HepG2 (cell line): ENCODE measurements at regions not wholly inside any gene's neighbourhood (a gene's known extent, or its start where the extent isn't known, plus 50 kb on each side); places are given as distances from the start of the nearest gene placed in this dataset.

Source experiments
- ATAC-seq: fragments of 200-7000 bp; cut with Tn5 transposase; 3 replicates; pipeline ENCODE4 v1.9.1; 2020; ENCODE audit warnings: mild to moderate bottlenecking, moderate library complexity
- BruUV-seq: library from RNA; stranded (reverse); fragments of 400-500 nt; replicated peaks from 2 replicates; lab custom pipeline; 2021; lab: Mats Ljungman, UMichigan
- CTCF ChIA-PET: fragments of 300-600 bp; formaldehyde crosslinking; extraction: SDS; loops from one replicate; lab custom pipeline; 2021; ENCODE audit warnings: low total read pairs, inconsistent platforms, low intra/inter-chr PET ratio; lab: Yijun Ruan, JAX
- POLR2A ChIA-PET: fragments of 350-600 bp; sonication (Branson Sonifier 250); formaldehyde crosslinking; loops from one replicate; lab custom pipeline; 2020; ENCODE audit warnings: antibody characterized with exemption, inconsistent platforms; lab: Yijun Ruan, JAX
- DNase-seq: peaks from one replicate; pipeline ENCODE4 v3.0.0-alpha.2; 2015; ENCODE audit warnings: low spot score
- FAIRE-seq: peaks from 3 replicates; lab custom pipeline; 2011; peaks lifted over from hg19 to GRCh38; lab: Jason Lieb, UNC
- H2AFZ ChIP-seq: one replicate; pipeline ENCODE4 v1.6.1; 2011; ENCODE audit warnings: low read length, inconsistent platforms
- H3K27ac ChIP-seq: fragments of 300-600 bp; 3 replicates; pipeline ENCODE4 v1.8.0; 2011; ENCODE audit warnings: mixed run types, mild to moderate bottlenecking, mixed read lengths, low read length, inconsistent platforms; ENCODE audit not compliant: insufficient read depth; ENCODE audit errors: extremely low read length
- H3K27me3 ChIP-seq, 2 experiments: fragments of 200-600 bp in 1 of 2; 2 replicates in 1 of 2; 3 replicates in 1 of 2; pipeline versions ENCODE4 v1.6.0 to v1.8.0; 2011; ENCODE audit warnings: low read length in 2 of 2, mild to moderate bottlenecking in 2 of 2, moderate library complexity in 2 of 2, inconsistent platforms in 1 of 2; ENCODE audit not compliant: insufficient read depth in 2 of 2, control insufficient read depth in 1 of 2
- H3K36me3 ChIP-seq, 2 experiments: fragments of 200-600 bp in 1 of 2; replicated peaks in 1 of 2; 2 replicates in 1 of 2; 3 replicates in 1 of 2; pipeline versions ENCODE4 v1.5.1 to v1.8.0; 2011; ENCODE audit warnings: low read length in 2 of 2, inconsistent platforms in 1 of 2; ENCODE audit not compliant: insufficient read depth in 2 of 2, control insufficient read depth in 1 of 2
- H3K4me1 ChIP-seq: 2 replicates; pipeline ENCODE4 v1.5.1; 2012; ENCODE audit warnings: low read length, inconsistent platforms; ENCODE audit not compliant: insufficient read depth
- H3K4me2 ChIP-seq: 2 replicates; pipeline ENCODE4 v1.6.0; 2011; ENCODE audit warnings: low read depth, low read length, inconsistent platforms
- H3K4me3 ChIP-seq, 3 experiments: fragments of 200-600 bp in 1 of 3; sonication (generic), shearing (Covaris generic) in 1 of 3; replicated peaks in 1 of 3; 2 replicates each; pipeline ENCODE4 v1.5.1; 2011 to 2016; ENCODE audit warnings: low read length in 3 of 3, inconsistent platforms in 2 of 3, low read depth in 2 of 3, mild to moderate bottlenecking in 2 of 3, control low read depth in 1 of 3, mixed read lengths in 1 of 3; ENCODE audit not compliant: insufficient read depth in 1 of 3
- H3K79me2 ChIP-seq: one replicate; pipeline ENCODE4 v1.6.1; 2011; ENCODE audit warnings: low read length, inconsistent platforms; ENCODE audit not compliant: insufficient read depth
- H3K9ac ChIP-seq: 2 replicates; pipeline ENCODE4 v1.6.0; 2011; ENCODE audit warnings: mild to moderate bottlenecking, low read depth, low read length, inconsistent platforms; ENCODE audit not compliant: insufficient read depth
- H3K9me3 ChIP-seq: 2 replicates; pipeline ENCODE4 v1.5.1; 2012; ENCODE audit warnings: mild to moderate bottlenecking, low read length
- H4K20me1 ChIP-seq: 2 replicates; pipeline ENCODE4 v1.6.0; 2011; ENCODE audit warnings: inconsistent platforms, mild to moderate bottlenecking, low read length, moderate library complexity; ENCODE audit not compliant: insufficient read depth
- CHD2 ChIP-seq: IDR thresholded peaks from 2 replicates; pipeline ENCODE4 v1.6.1; 2011; ENCODE audit warnings: low read depth, low read length, improper control_type of control experiment
- DR1 ChIP-seq: sonication (generic); formaldehyde crosslinking; IDR thresholded peaks from 2 replicates; pipeline ENCODE4 v1.8.0; 2021; ENCODE audit warnings: mild to moderate bottlenecking, missing genetic modification reagents, inconsistent platforms
- ELF3 ChIP-seq: IDR thresholded peaks from 2 replicates; pipeline ENCODE4 v1.6.1; 2016; ENCODE audit warnings: missing genetic modification reagents, missing compliant biosample characterization
- GTF2F1 ChIP-seq: fragments of 150-350 bp; IDR thresholded peaks from 2 replicates; pipeline ENCODE4 v1.6.1; 2014; ENCODE audit warnings: low read length
- MBNL3 ChIP-seq: fragments of 250-450 bp; sonication (Bioruptor Pico); conservative IDR thresholded peaks from 2 replicates; pipeline ENCODE4 v1.8.0; 2022; ENCODE audit warnings: mild to moderate bottlenecking, inconsistent platforms
- MIER2 ChIP-seq: IDR thresholded peaks from 2 replicates; pipeline ENCODE4 v1.6.1; 2016; ENCODE audit warnings: missing biosample characterization, missing genetic modification reagents
- NFE2 ChIP-seq: sonication (generic); formaldehyde crosslinking; IDR thresholded peaks from 2 replicates; pipeline ENCODE4 v1.4.0; 2020; ENCODE audit warnings: missing genetic modification reagents
- NFE2L2 ChIP-seq: fragments of 150-350 bp; IDR thresholded peaks from 2 replicates; pipeline ENCODE4 v1.6.1; 2014; ENCODE audit warnings: low read length
- ZBTB20 ChIP-seq: sonication (generic); formaldehyde crosslinking; IDR thresholded peaks from 2 replicates; pipeline ENCODE4 v1.8.1; 2023; ENCODE audit warnings: missing genetic modification reagents, low read depth, mild to moderate bottlenecking, borderline replicate concordance
- ZC3H13 ChIP-seq: sonication (generic); formaldehyde crosslinking; IDR thresholded peaks from 2 replicates; pipeline ENCODE4 v1.8.1; 2023; ENCODE audit warnings: mild to moderate bottlenecking, missing genetic modification reagents, moderate library complexity
- ZNF431 ChIP-seq: sonication (generic); formaldehyde crosslinking; IDR thresholded peaks from 2 replicates; pipeline ENCODE4 v1.9.0; 2022; ENCODE audit warnings: missing genetic modification reagents, low read depth, mild to moderate bottlenecking, borderline replicate concordance
- ZNF674 ChIP-seq: sonication (generic); formaldehyde crosslinking; IDR thresholded peaks from 2 replicates; pipeline ENCODE4 v1.5.0; 2020; ENCODE audit warnings: low read depth, mild to moderate bottlenecking, missing genetic modification reagents
- ZNF766 ChIP-seq: sonication (generic); formaldehyde crosslinking; IDR thresholded peaks from 2 replicates; pipeline ENCODE4 v1.5.0; 2020; ENCODE audit warnings: missing genetic modification reagents, borderline replicate concordance
- ZNF768 ChIP-seq: sonication (generic); formaldehyde crosslinking; IDR thresholded peaks from 2 replicates; pipeline ENCODE4 v1.4.0; 2020; ENCODE audit warnings: missing genetic modification reagents
- WGBS: methylation state at CpG from one replicate; pipeline ENCODE4 v1.1.6; 2017; ENCODE audit warnings: low lambda C conversion rate; 5-methylcytosine and 5-hydroxymethylcytosine counted together
- in situ Hi-C: cut with HindIII; loops from 2 replicates; pipeline ENCODE4 v1.10.0; 2017; ENCODE audit warnings: low pct_unique_long_range_greater_than_20kb; ENCODE audit not compliant: extremely low pct_ligation_motif_present
- intact Hi-C: fragments of 100-400 bp; cut with micrococcal nuclease; formaldehyde crosslinking; loops from one replicate; pipeline ENCODE4 v1.10.0; 2022; ENCODE audit not compliant: unreplicated experiment
- TF ChIP-seq, protein P1 (sequence below): IDR thresholded peaks from 2 replicates; pipeline ENCODE4 v1.6.1; 2016; ENCODE audit warnings: missing compliant biosample characterization, missing genetic modification reagents, borderline replicate concordance
- TF ChIP-seq, protein P2 (sequence below): sonication (generic); formaldehyde crosslinking; IDR thresholded peaks from 2 replicates; pipeline ENCODE4 v1.5.0; 2020; ENCODE audit warnings: mild to moderate bottlenecking, low read depth, missing genetic modification reagents, borderline replicate concordance
- TF ChIP-seq, protein P3 (sequence below): sonication (generic); formaldehyde crosslinking; IDR thresholded peaks from 2 replicates; pipeline ENCODE4 v1.4.0; 2020; ENCODE audit warnings: low read depth, mild to moderate bottlenecking, missing genetic modification reagents
- TF ChIP-seq, protein P4 (sequence below): sonication (generic); formaldehyde crosslinking; conservative IDR thresholded peaks from 2 replicates; pipeline ENCODE4 v1.4.0; 2020; ENCODE audit warnings: missing genetic modification reagents
- TF ChIP-seq, protein P5 (sequence below): sonication (generic); formaldehyde crosslinking; IDR thresholded peaks from 2 replicates; pipeline ENCODE4 v1.4.0; 2020; ENCODE audit warnings: missing genetic modification reagents

DNA sequence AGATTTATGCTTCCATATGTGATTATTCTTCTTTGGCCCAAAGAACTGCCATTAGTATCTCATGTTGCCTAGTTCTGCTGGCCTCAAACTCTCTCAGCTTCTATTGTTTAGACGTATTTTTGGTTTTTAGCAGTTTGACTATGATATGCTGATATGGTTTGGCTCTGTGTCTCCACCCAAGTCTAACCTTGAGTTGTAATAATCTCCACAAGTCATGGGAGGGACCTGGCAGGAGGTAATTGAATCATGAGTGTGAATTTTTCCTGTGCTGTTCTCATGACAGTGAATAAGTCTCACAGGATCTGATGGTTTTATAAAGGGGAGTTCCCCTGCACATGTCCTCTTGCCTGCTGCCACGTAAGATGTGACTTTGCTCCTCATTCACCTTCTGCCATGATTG lies 96.7 kb upstream of the ARG1 start:
- in situ Hi-C loops = no loop called here
- Histone ChIP-seq H3K79me2 (no peaks in the 10 kb centered on the region), H3K9me3 (no peaks in the 10 kb centered on the region), H3K27ac (no peak overlapping the region), H4K20me1 (no peaks in the 10 kb centered on the region), H3K36me3 (no peaks in the 10 kb centered on the region), H3K4me3 (no peak overlapping the region), H3K9ac (no peak overlapping the region), H3K27me3 (no peaks in the 10 kb centered on the region), H2AFZ (no peak overlapping the region), H3K4me2 (no peak overlapping the region), H3K4me1 (peaks cover 34% of the 10 kb centered on the region)
- ATAC-seq (no peak), FAIRE-seq (no peak), DNase-seq (no peak)
- no peak for TF ChIP-seq MBNL3 (CRISPR knock-in tag)
- TF ChIP-seq GTF2F1 = no peak
- TF ChIP-seq ELF3 = no peak
- TF ChIP-seq, protein P1, sequence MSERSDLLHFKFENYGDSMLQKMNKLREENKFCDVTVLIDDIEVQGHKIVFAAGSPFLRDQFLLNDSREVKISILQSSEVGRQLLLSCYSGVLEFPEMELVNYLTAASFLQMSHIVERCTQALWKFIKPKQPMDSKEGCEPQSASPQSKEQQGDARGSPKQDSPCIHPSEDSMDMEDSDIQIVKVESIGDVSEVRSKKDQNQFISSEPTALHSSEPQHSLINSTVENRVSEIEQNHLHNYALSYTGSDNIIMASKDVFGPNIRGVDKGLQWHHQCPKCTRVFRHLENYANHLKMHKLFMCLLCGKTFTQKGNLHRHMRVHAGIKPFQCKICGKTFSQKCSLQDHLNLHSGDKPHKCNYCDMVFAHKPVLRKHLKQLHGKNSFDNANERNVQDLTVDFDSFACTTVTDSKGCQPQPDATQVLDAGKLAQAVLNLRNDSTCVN (CRISPR knock-in tag) = no peak
- TF ChIP-seq ZNF674 (CRISPR knock-in tag) = no peak
- TF ChIP-seq, protein P2, sequence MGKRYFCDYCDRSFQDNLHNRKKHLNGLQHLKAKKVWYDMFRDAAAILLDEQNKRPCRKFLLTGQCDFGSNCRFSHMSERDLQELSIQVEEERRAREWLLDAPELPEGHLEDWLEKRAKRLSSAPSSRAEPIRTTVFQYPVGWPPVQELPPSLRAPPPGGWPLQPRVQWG (CRISPR knock-in tag) = no peak
- no peak for TF ChIP-seq ZBTB20 (CRISPR knock-in tag)
- TF ChIP-seq ZC3H13 (CRISPR knock-in tag) = no peak
- TF ChIP-seq, protein P3, sequence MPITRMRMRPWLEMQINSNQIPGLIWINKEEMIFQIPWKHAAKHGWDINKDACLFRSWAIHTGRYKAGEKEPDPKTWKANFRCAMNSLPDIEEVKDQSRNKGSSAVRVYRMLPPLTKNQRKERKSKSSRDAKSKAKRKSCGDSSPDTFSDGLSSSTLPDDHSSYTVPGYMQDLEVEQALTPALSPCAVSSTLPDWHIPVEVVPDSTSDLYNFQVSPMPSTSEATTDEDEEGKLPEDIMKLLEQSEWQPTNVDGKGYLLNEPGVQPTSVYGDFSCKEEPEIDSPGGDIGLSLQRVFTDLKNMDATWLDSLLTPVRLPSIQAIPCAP (CRISPR knock-in tag) = no peak
- no peak for TF ChIP-seq CHD2
- TF ChIP-seq MIER2 = no peak
- TF ChIP-seq NFE2L2 = no peak
- TF ChIP-seq, protein P4, sequence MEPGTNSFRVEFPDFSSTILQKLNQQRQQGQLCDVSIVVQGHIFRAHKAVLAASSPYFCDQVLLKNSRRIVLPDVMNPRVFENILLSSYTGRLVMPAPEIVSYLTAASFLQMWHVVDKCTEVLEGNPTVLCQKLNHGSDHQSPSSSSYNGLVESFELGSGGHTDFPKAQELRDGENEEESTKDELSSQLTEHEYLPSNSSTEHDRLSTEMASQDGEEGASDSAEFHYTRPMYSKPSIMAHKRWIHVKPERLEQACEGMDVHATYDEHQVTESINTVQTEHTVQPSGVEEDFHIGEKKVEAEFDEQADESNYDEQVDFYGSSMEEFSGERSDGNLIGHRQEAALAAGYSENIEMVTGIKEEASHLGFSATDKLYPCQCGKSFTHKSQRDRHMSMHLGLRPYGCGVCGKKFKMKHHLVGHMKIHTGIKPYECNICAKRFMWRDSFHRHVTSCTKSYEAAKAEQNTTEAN (CRISPR knock-in tag) = no peak
- no peak for TF ChIP-seq ZNF431
- TF ChIP-seq, protein P5, sequence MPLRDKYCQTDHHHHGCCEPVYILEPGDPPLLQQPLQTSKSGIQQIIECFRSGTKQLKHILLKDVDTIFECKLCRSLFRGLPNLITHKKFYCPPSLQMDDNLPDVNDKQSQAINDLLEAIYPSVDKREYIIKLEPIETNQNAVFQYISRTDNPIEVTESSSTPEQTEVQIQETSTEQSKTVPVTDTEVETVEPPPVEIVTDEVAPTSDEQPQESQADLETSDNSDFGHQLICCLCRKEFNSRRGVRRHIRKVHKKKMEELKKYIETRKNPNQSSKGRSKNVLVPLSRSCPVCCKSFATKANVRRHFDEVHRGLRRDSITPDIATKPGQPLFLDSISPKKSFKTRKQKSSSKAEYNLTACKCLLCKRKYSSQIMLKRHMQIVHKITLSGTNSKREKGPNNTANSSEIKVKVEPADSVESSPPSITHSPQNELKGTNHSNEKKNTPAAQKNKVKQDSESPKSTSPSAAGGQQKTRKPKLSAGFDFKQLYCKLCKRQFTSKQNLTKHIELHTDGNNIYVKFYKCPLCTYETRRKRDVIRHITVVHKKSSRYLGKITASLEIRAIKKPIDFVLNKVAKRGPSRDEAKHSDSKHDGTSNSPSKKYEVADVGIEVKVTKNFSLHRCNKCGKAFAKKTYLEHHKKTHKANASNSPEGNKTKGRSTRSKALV (CRISPR knock-in tag) = no peak
- no peak for TF ChIP-seq DR1
- TF ChIP-seq ZNF768 (CRISPR knock-in tag) = no peak
- TF ChIP-seq ZNF766 = no peak
- TF ChIP-seq NFE2 (CRISPR knock-in tag) = no peak
- BruUV-seq = no TSS peak
- WGBS = 80% methylated on average over 2 of the region's 2 CpGs
- POLR2A ChIA-PET = no interaction called here
- intact Hi-C loops = no loop called here
- CTCF ChIA-PET = no interaction called here
